Psoas muscle (tissue), 7 donors: ENCODE measurements at regions not wholly inside any gene's neighbourhood (a gene's known extent, or its start where the extent isn't known, plus 50 kb on each side); places are given as distances from the start of the nearest gene placed in this dataset.
"Not testable (repeated sequence)": the region's sequence is repeated elsewhere in the genome, so short reads cannot be mapped to it uniquely, and the experiment has no call there.

Experiments
- ATAC-seq, 4 donors: fragments of 200-7000 bp; cut with Tn5 transposase; one replicate each; pipeline ENCODE4 v1.9.1; 2020; ENCODE audit warnings: moderate library complexity in 3 of 4, mild to moderate bottlenecking in 2 of 4
- DNase-seq, 2 donors: peaks; one replicate each; pipeline ENCODE4 v3.0.0-alpha.2; 2020
- H3K27ac ChIP-seq: fragments of 200-600 bp; one replicate; pipeline ENCODE4 v1.8.0; 2022
- H3K27me3 ChIP-seq, 3 donors: fragments of 200-600 bp in 1 of 3; one replicate each; pipeline versions ENCODE4 v1.6.1 to v1.8.0; 2013 to 2022; ENCODE audit warnings: low read length in 2 of 3, mild to moderate bottlenecking in 2 of 3, moderate library complexity in 1 of 3; ENCODE audit not compliant: insufficient read depth in 3 of 3
- H3K36me3 ChIP-seq, 2 donors: fragments of 200-600 bp in 1 of 2; one replicate each; pipeline versions ENCODE4 v1.6.1 to v1.8.0; 2013 to 2022; ENCODE audit warnings: low read depth in 1 of 2, mild to moderate bottlenecking in 1 of 2, moderate library complexity in 1 of 2; ENCODE audit not compliant: insufficient read depth in 1 of 2
- H3K4me1 ChIP-seq: fragments of 200-600 bp; one replicate; pipeline ENCODE4 v1.8.0; 2022
- H3K4me3 ChIP-seq: fragments of 200-600 bp; one replicate; pipeline ENCODE4 v1.8.0; 2022; ENCODE audit warnings: mild to moderate bottlenecking
- H3K9me3 ChIP-seq: fragments of 200-600 bp; one replicate; pipeline ENCODE4 v1.8.0; 2022
- WGBS, 3 donors: extraction: QIAGEN DNeasy Blood & Tissue Kit; methylation state at CpG; one replicate each; pipeline versions ENCODE4 v1.1.6 to v1.1.7; 2013; 5-methylcytosine and 5-hydroxymethylcytosine counted together
- intact Hi-C, 2 donors: fragments of 100-400 bp; cut with DNase I; formaldehyde crosslinking; loops; one replicate each; pipeline versions ENCODE4 v1.11.0 to v1.14.2; 2022
- TF ChIP-seq, protein P1 (sequence below): fragments of 200-600 bp; IDR thresholded peaks from one replicate; pipeline ENCODE4 v1.8.0; 2022; ENCODE audit warnings: antibody characterized with exemption
- donor health status: healthy with polysubstance abuse.
- donor health status: DM: no; HTN: no; CAD: no; lungs with moderate emphysema.
- donor health status: Bipolar disorder and iron deficiency.
- donor health status: healthy.
- donor health status: DM: yes; HTN: yes; CAD: no.
- donor health status: DM: no; HTN: no; CAD: no.
- donor health status: DM: yes; HTN: yes; CAD: no.

DNA sequence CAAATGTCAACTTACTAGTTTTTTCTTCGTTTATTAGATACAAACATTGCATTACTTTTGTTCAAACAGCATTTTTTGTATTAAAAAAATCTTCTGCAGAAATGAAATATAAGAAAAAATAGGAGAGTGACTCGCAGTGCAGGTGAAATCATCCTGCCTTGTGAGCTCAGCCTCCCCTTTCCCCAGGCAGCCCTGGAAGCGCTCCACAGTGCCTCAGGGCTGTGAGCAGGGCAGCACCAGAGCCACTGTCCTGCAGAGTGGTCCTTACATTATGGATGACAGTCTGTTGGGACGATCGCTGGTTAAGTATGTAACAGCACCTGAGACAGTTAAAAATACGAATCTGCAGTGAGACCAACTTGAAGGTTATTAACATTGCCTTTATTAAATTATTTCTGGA, 695.4 kb upstream of the POM121L12 start:
- intact Hi-C loops: no loop called here
- Histone ChIP-seq H3K4me1 (no peaks in the 10 kb centered on the region), H3K27ac (no peak overlapping the region), H3K27me3 (no peaks in the 10 kb centered on the region), H3K36me3 (no peaks in the 10 kb centered on the region), H3K9me3 (no peaks in the 10 kb centered on the region), H3K4me3 (no peak overlapping the region)
- TF ChIP-seq, protein P1, sequence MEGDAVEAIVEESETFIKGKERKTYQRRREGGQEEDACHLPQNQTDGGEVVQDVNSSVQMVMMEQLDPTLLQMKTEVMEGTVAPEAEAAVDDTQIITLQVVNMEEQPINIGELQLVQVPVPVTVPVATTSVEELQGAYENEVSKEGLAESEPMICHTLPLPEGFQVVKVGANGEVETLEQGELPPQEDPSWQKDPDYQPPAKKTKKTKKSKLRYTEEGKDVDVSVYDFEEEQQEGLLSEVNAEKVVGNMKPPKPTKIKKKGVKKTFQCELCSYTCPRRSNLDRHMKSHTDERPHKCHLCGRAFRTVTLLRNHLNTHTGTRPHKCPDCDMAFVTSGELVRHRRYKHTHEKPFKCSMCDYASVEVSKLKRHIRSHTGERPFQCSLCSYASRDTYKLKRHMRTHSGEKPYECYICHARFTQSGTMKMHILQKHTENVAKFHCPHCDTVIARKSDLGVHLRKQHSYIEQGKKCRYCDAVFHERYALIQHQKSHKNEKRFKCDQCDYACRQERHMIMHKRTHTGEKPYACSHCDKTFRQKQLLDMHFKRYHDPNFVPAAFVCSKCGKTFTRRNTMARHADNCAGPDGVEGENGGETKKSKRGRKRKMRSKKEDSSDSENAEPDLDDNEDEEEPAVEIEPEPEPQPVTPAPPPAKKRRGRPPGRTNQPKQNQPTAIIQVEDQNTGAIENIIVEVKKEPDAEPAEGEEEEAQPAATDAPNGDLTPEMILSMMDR: no peak
- no peak for DNase-seq
- no peak for ATAC-seq
- WGBS, 3 donors: 63 to 64% (median 64%) methylated on average over 6 of the region's 6 CpGs

DNA sequence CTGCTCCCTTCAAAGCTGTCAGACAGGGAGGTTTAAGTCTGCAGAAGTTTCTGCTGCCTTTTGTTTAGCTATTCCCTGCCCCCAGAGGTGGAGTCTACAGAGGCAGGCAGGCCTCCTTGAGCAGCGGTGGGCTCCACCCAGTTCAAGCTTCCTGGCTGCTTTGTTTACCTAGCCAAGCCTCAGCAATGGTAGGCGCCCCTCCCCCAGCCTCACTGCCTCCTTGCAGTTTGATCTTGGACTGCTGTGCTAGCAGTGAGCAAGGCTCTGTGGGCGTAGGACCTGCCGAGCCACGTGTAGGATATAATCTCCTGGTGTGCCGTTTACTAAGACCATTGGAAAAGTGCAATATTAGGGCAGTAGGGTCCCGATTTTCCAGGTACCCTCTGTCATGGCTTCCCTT, 707.1 kb upstream of the POM121L12 start:
- H3K4me3 ChIP-seq, intact Hi-C loops, ATAC-seq, H3K36me3 ChIP-seq, H3K9me3 ChIP-seq, H3K4me1 ChIP-seq, H3K27ac ChIP-seq, DNase-seq, H3K27me3 ChIP-seq: not testable (repeated sequence)
- 83 to 87% (median 83%) methylated on average over 7 of the region's 7 CpGs for WGBS, 3 donors

DNA sequence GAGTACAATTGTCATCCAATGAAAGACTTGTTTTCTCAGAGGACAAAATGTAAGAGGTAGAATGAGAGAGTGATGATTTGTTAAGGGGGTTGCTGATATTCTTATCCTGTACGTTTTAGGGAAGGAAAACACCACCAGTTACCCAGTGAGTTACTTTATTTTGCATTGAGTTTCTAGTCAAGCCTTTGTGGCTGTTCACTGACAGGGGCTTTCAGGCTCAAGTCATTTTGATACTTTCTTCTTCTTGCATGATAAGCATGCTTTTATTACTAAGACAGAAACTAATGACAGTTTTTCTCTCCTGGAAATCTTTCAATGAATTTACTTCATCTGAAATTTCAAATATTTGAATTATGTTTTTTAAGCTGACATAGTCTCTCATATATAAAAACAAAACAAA, 710.2 kb upstream of the POM121L12 start:
- intact Hi-C loops: no loop called here
- ATAC-seq (no peak), DNase-seq (no peak)
- Histone ChIP-seq H3K4me1 (no peaks in the 10 kb centered on the region), H3K9me3 (no peaks in the 10 kb centered on the region), H3K4me3 (no peak overlapping the region), H3K36me3 (no peaks in the 10 kb centered on the region), H3K27me3 (no peaks in the 10 kb centered on the region), H3K27ac (no peak overlapping the region)
- WGBS, 3 donors: 26 to 33% (median 27%) methylated on average over 1 of the region's 1 CpG
- TF ChIP-seq, protein P1: no peak

DNA sequence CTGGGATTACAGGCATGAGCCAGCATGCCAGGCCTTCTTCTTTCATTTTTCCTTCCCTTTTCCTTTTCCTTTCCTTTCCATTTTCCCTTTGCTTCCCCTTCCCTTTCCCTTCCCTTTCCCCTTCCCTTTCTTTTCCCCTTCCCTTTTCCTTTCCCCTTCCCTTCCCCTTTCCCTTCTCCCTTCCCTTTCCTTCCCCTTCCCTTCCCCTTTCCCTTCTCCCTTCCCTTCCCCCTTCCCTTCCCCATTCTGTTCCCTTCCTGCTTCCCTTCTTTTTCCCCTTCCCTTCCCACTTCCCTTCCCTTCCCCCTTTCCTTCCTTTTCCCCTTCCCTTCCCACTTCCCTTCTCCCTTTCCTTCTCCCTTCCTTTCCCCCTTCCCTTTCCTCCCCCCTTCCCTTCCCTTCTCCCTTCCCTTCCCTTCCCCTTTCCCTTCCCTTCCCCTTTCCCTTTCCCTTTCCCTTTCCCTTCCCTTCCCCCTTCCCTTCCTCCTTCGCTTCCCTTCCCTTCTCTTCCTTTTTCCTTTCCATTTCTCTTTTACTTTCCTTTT, 712.2 kb upstream of the POM121L12 start:
- H3K36me3 ChIP-seq: no peaks in the 10 kb centered on the region
- no peaks in the 10 kb centered on the region for H3K9me3 ChIP-seq
- ATAC-seq (no peak), DNase-seq (no peak)
- H3K4me1 ChIP-seq: no peaks in the 10 kb centered on the region
- H3K27me3 ChIP-seq: no peaks in the 10 kb centered on the region
- intact Hi-C loops: no loop called here
- TF ChIP-seq, protein P1: no peak
- no peak overlapping the region for H3K4me3 ChIP-seq
- 88 to 97% (median 96%) methylated on average over 1 of the region's 1 CpG for WGBS, 3 donors
- no peak overlapping the region for H3K27ac ChIP-seq

DNA sequence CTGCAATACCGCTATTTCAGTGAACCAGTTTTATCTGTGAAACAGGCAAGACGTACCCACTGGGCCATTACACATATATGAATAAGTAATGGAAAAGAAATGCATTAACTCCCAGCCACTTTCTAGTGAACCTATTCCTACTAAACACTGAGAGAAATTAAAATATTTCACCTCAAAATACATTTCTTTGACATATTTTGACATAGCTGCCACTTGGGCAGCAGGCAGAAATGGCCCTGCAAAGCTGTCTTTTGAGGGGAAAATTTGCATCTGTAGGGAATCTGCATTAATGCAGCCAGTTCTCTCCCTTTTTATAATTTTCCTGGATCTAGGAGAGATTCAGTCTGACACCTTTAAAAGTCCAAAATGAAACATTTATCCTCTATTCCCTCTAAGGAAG, 714.8 kb upstream of the POM121L12 start:
- intact Hi-C loops: no loop called here
- 77 to 84% (median 81%) methylated on average over 2 of the region's 2 CpGs for WGBS, 3 donors
- Histone ChIP-seq H3K27ac (no peak overlapping the region), H3K9me3 (no peaks in the 10 kb centered on the region), H3K4me3 (no peak overlapping the region), H3K4me1 (no peaks in the 10 kb centered on the region), H3K36me3 (no peaks in the 10 kb centered on the region), H3K27me3 (no peaks in the 10 kb centered on the region)
- ATAC-seq (no peak), DNase-seq (no peak)
- TF ChIP-seq, protein P1: no peak
